IPS-18a (cell line): ENCODE measurements at regions not wholly inside any gene's neighbourhood (a gene's known extent, or its start where the extent isn't known, plus 50 kb on each side); places are given as distances from the start of the nearest gene placed in this dataset.

Experiments used
- H3K27ac ChIP-seq: one replicate; pipeline ENCODE4 v1.5.1; 2013; ENCODE audit warnings: low read length
- H3K27me3 ChIP-seq: one replicate; pipeline ENCODE4 v1.6.1; 2013; ENCODE audit warnings: mild to moderate bottlenecking, low read length; ENCODE audit not compliant: control insufficient read depth, insufficient read depth
- H3K36me3 ChIP-seq: one replicate; pipeline ENCODE4 v1.6.1; 2013; ENCODE audit warnings: low read depth, low read length; ENCODE audit not compliant: control insufficient read depth
- H3K4me1 ChIP-seq: one replicate; pipeline ENCODE4 v1.6.1; 2013; ENCODE audit warnings: low read depth, low read length; ENCODE audit not compliant: control insufficient read depth
- H3K4me3 ChIP-seq: one replicate; pipeline ENCODE4 v1.5.1; 2013; ENCODE audit warnings: low read length
- H3K9ac ChIP-seq: one replicate; pipeline ENCODE4 v1.6.1; 2013; ENCODE audit warnings: mild to moderate bottlenecking, low read length, moderate library complexity
- H3K9me3 ChIP-seq: one replicate; pipeline ENCODE4 v1.6.1; 2013; ENCODE audit warnings: low read depth, low read length; ENCODE audit not compliant: control insufficient read depth

DNA sequence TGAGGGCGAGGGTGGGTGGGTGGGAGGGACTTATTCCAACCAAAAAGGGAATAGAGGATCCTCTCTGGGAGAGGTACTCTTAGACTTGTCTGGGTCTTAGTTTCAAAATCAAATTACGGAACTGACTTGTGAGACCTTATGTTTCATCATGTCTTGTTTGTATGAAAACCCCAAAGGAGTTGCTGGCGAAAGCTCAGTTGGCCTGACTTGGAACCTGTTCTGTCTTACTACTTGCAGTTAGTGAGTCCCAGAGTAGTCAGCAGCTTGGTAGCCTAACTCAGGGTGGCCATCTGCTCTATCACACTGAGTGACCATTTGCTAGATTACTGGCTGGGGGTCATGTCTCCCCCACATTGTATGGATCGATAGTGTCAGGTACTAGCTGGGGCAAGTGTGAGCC, 114.9 kb upstream of the MOCS1 start:
- Histone ChIP-seq H3K27me3 (no peaks in the 10 kb centered on the region), H3K4me3 (no peak overlapping the region), H3K27ac (no peak overlapping the region), H3K4me1 (no peaks in the 10 kb centered on the region), H3K9ac (no peak overlapping the region), H3K9me3 (no peaks in the 10 kb centered on the region), H3K36me3 (no peaks in the 10 kb centered on the region)

GRCh38 chr6:40044196-40044595, 109.9 kb upstream of the MOCS1 start:
- no peak overlapping the region for H3K9ac ChIP-seq
- H3K27me3 ChIP-seq: no peaks in the 10 kb centered on the region
- H3K27ac ChIP-seq: no peak overlapping the region
- no peak overlapping the region for H3K4me3 ChIP-seq
- no peaks in the 10 kb centered on the region for H3K36me3 ChIP-seq
- no peaks in the 10 kb centered on the region for H3K9me3 ChIP-seq
- peaks cover 8% of the 10 kb centered on the region for H3K4me1 ChIP-seq

DNA sequence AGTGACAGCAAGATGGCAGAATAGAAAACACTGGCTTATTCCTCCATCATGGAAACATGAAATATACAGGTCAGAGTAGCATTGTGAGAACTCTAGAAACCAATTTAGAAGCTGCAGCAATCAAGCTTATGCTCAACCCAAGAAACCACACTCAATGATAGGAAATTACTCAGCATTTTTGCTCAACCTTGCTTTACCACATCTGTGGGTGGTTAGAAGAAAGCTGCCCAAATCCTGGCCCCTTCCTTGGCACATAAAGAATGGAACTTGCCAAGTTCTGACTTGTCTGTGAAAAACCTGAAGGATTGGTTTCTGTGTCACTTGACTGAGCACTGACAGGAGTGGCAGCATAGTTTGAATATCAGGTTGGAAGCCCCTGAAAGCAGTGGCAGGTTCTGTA, 108.0 kb upstream of the MOCS1 start:
- H3K9ac ChIP-seq: no peak overlapping the region
- no peaks in the 10 kb centered on the region for H3K36me3 ChIP-seq
- H3K27ac ChIP-seq: no peak overlapping the region
- peaks cover 8% of the 10 kb centered on the region for H3K4me1 ChIP-seq
- no peaks in the 10 kb centered on the region for H3K27me3 ChIP-seq
- no peak overlapping the region for H3K4me3 ChIP-seq
- no peaks in the 10 kb centered on the region for H3K9me3 ChIP-seq

- H3K27me3 ChIP-seq: no peaks in the 10 kb centered on the region
- no peaks in the 10 kb centered on the region for H3K9me3 ChIP-seq
- H3K4me1 ChIP-seq: peaks cover 8% of the 10 kb centered on the region
- H3K9ac ChIP-seq: no peak overlapping the region
- no peak overlapping the region for H3K4me3 ChIP-seq
- no peaks in the 10 kb centered on the region for H3K36me3 ChIP-seq
- H3K27ac ChIP-seq: no peak overlapping the region
These were observed 104.8 kb upstream of the MOCS1 start for GRCh38 chr6:40039042-40039441.

GRCh38 chr6:40038626-40039025, 104.4 kb upstream of the MOCS1 start:
- Histone ChIP-seq H3K27me3 (no peaks in the 10 kb centered on the region), H3K4me1 (peaks cover 8% of the 10 kb centered on the region), H3K27ac (no peak overlapping the region), H3K36me3 (no peaks in the 10 kb centered on the region), H3K4me3 (no peak overlapping the region), H3K9me3 (no peaks in the 10 kb centered on the region), H3K9ac (no peak overlapping the region)

GRCh38 chr6:40037271-40037670, 103.0 kb upstream of the MOCS1 start:
- no peaks in the 10 kb centered on the region for H3K36me3 ChIP-seq
- H3K9me3 ChIP-seq: no peaks in the 10 kb centered on the region
- H3K4me1 ChIP-seq: peaks cover 8% of the 10 kb centered on the region
- no peak overlapping the region for H3K4me3 ChIP-seq
- no peak overlapping the region for H3K27ac ChIP-seq
- H3K9ac ChIP-seq: no peak overlapping the region
- no peaks in the 10 kb centered on the region for H3K27me3 ChIP-seq

GRCh38 chr6:40036186-40036585, 101.9 kb upstream of the MOCS1 start:
- Histone ChIP-seq H3K4me3 (no peak overlapping the region), H3K9ac (no peak overlapping the region), H3K27me3 (no peaks in the 10 kb centered on the region), H3K36me3 (no peaks in the 10 kb centered on the region), H3K4me1 (peaks cover 8% of the 10 kb centered on the region), H3K27ac (no peak overlapping the region), H3K9me3 (no peaks in the 10 kb centered on the region)

- no peaks in the 10 kb centered on the region for H3K27me3 ChIP-seq
- no peaks in the 10 kb centered on the region for H3K4me1 ChIP-seq
- no peak overlapping the region for H3K27ac ChIP-seq
- no peaks in the 10 kb centered on the region for H3K36me3 ChIP-seq
- H3K9me3 ChIP-seq: no peaks in the 10 kb centered on the region
- no peak overlapping the region for H3K4me3 ChIP-seq
- no peak overlapping the region for H3K9ac ChIP-seq
These were observed 94.2 kb upstream of the MOCS1 start for GRCh38 chr6:40028449-40028848.

GRCh38 chr6:40022867-40023266, 88.6 kb upstream of the MOCS1 start:
- Histone ChIP-seq H3K4me1 (no peaks in the 10 kb centered on the region), H3K27ac (no peak overlapping the region), H3K27me3 (no peaks in the 10 kb centered on the region), H3K36me3 (no peaks in the 10 kb centered on the region), H3K9ac (no peak overlapping the region), H3K9me3 (no peaks in the 10 kb centered on the region), H3K4me3 (no peak overlapping the region)

DNA sequence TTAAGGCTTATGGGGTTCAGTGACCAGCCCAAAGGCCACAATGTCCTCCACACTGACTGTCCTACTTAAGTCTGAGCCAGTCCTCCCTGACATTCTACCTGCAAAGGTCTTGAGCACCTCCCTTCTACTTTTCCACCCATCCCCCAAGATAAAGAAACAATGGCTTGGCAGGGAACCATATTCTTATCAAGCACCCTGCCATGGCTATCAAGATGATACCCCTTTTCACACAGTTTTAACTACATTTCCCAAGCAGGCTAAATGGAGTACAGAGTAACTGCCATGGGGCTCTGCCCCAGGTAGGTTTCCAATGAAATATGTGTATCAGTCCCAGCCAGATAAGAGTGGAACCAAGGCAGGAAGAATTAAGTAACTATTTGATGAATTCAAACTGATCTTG, 85.9 kb upstream of the MOCS1 start:
- H3K9me3 ChIP-seq: no peaks in the 10 kb centered on the region
- H3K4me3 ChIP-seq: no peak overlapping the region
- no peaks in the 10 kb centered on the region for H3K4me1 ChIP-seq
- H3K9ac ChIP-seq: no peak overlapping the region
- H3K27ac ChIP-seq: no peak overlapping the region
- no peaks in the 10 kb centered on the region for H3K27me3 ChIP-seq
- no peaks in the 10 kb centered on the region for H3K36me3 ChIP-seq

DNA sequence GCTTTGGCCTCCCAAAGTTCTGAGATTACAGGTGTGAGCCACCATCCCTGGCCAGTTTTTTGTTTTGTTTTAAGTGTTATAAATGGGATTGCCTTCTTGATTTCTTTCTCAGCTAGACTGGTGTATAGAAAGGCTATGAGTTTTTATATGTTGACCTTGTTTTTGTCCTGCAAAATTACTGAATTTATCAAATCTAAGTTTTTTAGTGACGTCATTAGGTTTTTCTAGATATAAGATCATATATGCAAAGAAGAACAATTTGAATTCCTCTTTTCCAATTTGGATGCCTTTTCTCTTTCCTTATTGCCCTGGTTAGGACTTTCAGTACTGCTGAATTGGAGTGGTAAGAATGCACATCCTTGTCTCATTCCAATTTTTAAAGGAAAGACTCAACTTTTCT, 81.3 kb upstream of the MOCS1 start:
- Histone ChIP-seq H3K9me3 (no peaks in the 10 kb centered on the region), H3K9ac (no peak overlapping the region)

DNA sequence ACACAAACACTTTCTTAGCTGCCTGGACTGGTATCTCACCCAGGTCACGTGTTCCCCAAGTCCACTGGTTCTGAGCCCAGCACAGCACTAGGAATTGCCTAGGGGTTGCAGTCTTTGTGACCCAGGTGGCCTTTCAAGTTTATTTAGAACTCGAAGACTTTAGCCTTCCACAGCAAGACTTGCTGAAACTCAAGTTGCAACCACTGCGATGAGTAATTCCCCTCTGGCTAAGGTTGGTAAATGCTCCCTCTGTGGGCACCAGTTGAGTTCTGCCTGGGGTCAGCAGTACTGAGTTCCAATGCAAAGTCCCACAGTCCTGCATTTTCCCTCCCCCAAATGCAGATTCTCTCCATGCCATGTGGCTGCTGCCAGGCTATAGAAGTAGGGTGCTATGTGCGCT, 77.6 kb upstream of the MOCS1 start:
- Histone ChIP-seq H3K9me3 (no peaks in the 10 kb centered on the region), H3K36me3 (no peaks in the 10 kb centered on the region), H3K4me1 (no peaks in the 10 kb centered on the region), H3K9ac (no peak overlapping the region), H3K4me3 (no peak overlapping the region), H3K27ac (no peak overlapping the region), H3K27me3 (no peaks in the 10 kb centered on the region)

More for the DNA sequence above, 81.3 kb upstream of the MOCS1 start:
- no peak overlapping the region for H3K27ac ChIP-seq
- H3K27me3 ChIP-seq: no peaks in the 10 kb centered on the region
- no peaks in the 10 kb centered on the region for H3K4me1 ChIP-seq
- no peaks in the 10 kb centered on the region for H3K36me3 ChIP-seq
- no peak overlapping the region for H3K4me3 ChIP-seq
